GM06990 (cell line): ENCODE measurements at regions not wholly inside any gene's neighbourhood (a gene's known extent, or its start where the extent isn't known, plus 50 kb on each side); places are given as distances from the start of the nearest gene placed in this dataset.

ENCODE experiments used
- DNase-seq: peaks from one replicate; pipeline ENCODE4 v3.0.0-alpha.2; 2011; ENCODE audit not compliant: insufficient read length; ENCODE audit errors: extremely low read depth
- H3K27me3 ChIP-seq: replicated peaks from 2 replicates; pipeline ENCODE4 v1.6.0; 2011; ENCODE audit warnings: low read length; ENCODE audit not compliant: control insufficient read depth, insufficient read depth
- H3K36me3 ChIP-seq: 2 replicates; pipeline ENCODE4 v1.5.1; 2011; ENCODE audit warnings: low read length; ENCODE audit not compliant: control insufficient read depth, insufficient read depth
- H3K4me3 ChIP-seq: replicated peaks from 2 replicates; pipeline ENCODE4 v1.5.1; 2011; ENCODE audit warnings: low read depth, mild to moderate bottlenecking, control low read depth, low read length
- CTCF ChIP-seq: IDR thresholded peaks from 2 replicates; pipeline ENCODE4 v1.5.1; 2011; ENCODE audit warnings: low read length, control low read depth, mild to moderate bottlenecking, inconsistent platforms; ENCODE audit not compliant: insufficient read depth, poor library complexity, severe bottlenecking

GRCh38 chr7:114048386-114049235, 129.8 kb upstream of the PPP1R3A start:
- H3K36me3 ChIP-seq: no peaks in the 10 kb centered on the region
- DNase-seq: no peak
- TF ChIP-seq CTCF: no peak
- no peaks in the 10 kb centered on the region for H3K27me3 ChIP-seq
- H3K4me3 ChIP-seq: peak overlapping the region; percentile 42

- no peak for DNase-seq
- TF ChIP-seq CTCF: no peak
- Histone ChIP-seq H3K36me3 (no peaks in the 10 kb centered on the region), H3K27me3 (no peaks in the 10 kb centered on the region), H3K4me3 (no peak overlapping the region)
These were observed 129.1 kb upstream of the PPP1R3A start for GRCh38 chr7:114047889-114048288.

- Histone ChIP-seq H3K4me3 (no peak overlapping the region), H3K36me3 (no peaks in the 10 kb centered on the region), H3K27me3 (no peaks in the 10 kb centered on the region)
- DNase-seq: no peak
- no peak for TF ChIP-seq CTCF
These were observed 114.7 kb upstream of the PPP1R3A start for GRCh38 chr7:114033475-114033874.

- no peaks in the 10 kb centered on the region for H3K36me3 ChIP-seq
- H3K27me3 ChIP-seq: no peaks in the 10 kb centered on the region
- no peak overlapping the region for H3K4me3 ChIP-seq
- TF ChIP-seq CTCF: peak; percentile 44
- peak; percentile 13 for DNase-seq
These were observed 107.8 kb upstream of the PPP1R3A start for GRCh38 chr7:114026486-114027089.

GRCh38 chr7:114021135-114021534, 102.3 kb upstream of the PPP1R3A start:
- no peaks in the 10 kb centered on the region for H3K36me3 ChIP-seq
- no peak overlapping the region for H3K4me3 ChIP-seq
- no peaks in the 10 kb centered on the region for H3K27me3 ChIP-seq
- no peak for DNase-seq
- no peak for TF ChIP-seq CTCF
